ENCODE measurements at regions not wholly inside any gene's neighbourhood (a gene's known extent, or its start where the extent isn't known, plus 50 kb on each side); places are given as distances from the start of the nearest gene placed in this dataset.

GRCh38 chr9:92185681-92186080 is 70.5 kb upstream of the SPTLC1 start:
- DNase-seq (ENCODE audit: low read depth) = no peak

GRCh38 chr9:92185096-92185495 is 69.9 kb upstream of the SPTLC1 start:
- DNase-seq (ENCODE audit: low read depth) = no peak

GRCh38 chr9:92184041-92184564 is 68.9 kb upstream of the SPTLC1 start:
- no peak for DNase-seq (ENCODE audit: low read depth)

GRCh38 chr9:92183449-92183848 is 68.2 kb upstream of the SPTLC1 start:
- DNase-seq (ENCODE audit: low read depth) = no peak

GRCh38 chr9:92181296-92181695 is 66.1 kb upstream of the SPTLC1 start:
- DNase-seq (ENCODE audit: low read depth) = no peak

- DNase-seq (ENCODE audit: low read depth) = peak; percentile 78
These were observed 65.5 kb upstream of the SPTLC1 start for GRCh38 chr9:92180669-92181181.

- no peak for DNase-seq (ENCODE audit: low read depth)
These were observed 64.8 kb upstream of the SPTLC1 start for GRCh38 chr9:92180002-92180400.

- DNase-seq (ENCODE audit: low read depth) = no peak
These were observed 64.2 kb upstream of the SPTLC1 start for GRCh38 chr9:92179286-92180001.

GRCh38 chr9:92177591-92177990 is 62.4 kb upstream of the SPTLC1 start:
- no peak for DNase-seq (ENCODE audit: low read depth)

GRCh38 chr9:92176800-92177185 is 61.6 kb upstream of the SPTLC1 start:
- no peak for DNase-seq (ENCODE audit: low read depth)

- DNase-seq (ENCODE audit: low read depth) = no peak
These were observed 61.0 kb upstream of the SPTLC1 start for GRCh38 chr9:92176068-92176799.

GRCh38 chr9:92175441-92175840 is 60.2 kb upstream of the SPTLC1 start:
- DNase-seq (ENCODE audit: low read depth) = no peak

- no peak for DNase-seq (ENCODE audit: low read depth)
These were observed 58.1 kb upstream of the SPTLC1 start for GRCh38 chr9:92173318-92173717.

GRCh38 chr9:92171822-92172221 is 56.6 kb upstream of the SPTLC1 start:
- DNase-seq (ENCODE audit: low read depth) = no peak

GRCh38 chr9:92171281-92171680 is 56.1 kb upstream of the SPTLC1 start:
- no peak for DNase-seq (ENCODE audit: low read depth)

GRCh38 chr9:92170848-92171247 is 55.6 kb upstream of the SPTLC1 start:
- no peak for DNase-seq (ENCODE audit: low read depth)

- no peak for DNase-seq (ENCODE audit: low read depth)
These were observed 50.3 kb upstream of the SPTLC1 start for GRCh38 chr9:92165484-92165883.

All from HT1080 (cell line).